ENCODE measurements at regions not wholly inside any gene's neighbourhood (a gene's known extent, or its start where the extent isn't known, plus 50 kb on each side); places are given as distances from the start of the nearest gene placed in this dataset.

GRCh38 chr12:107411792-107412535, 273.6 kb upstream of the PWP1 start:
- DNase-seq = no peak

- DNase-seq = no peak
Observed at GRCh38 chr12:107415071-107415470, 270.5 kb upstream of the PWP1 start.

GRCh38 chr12:107415834-107416233, 269.8 kb upstream of the PWP1 start:
- DNase-seq = no peak

- no peak for DNase-seq
Observed at GRCh38 chr12:107417004-107417403, 268.6 kb upstream of the PWP1 start.

GRCh38 chr12:107418981-107419380, 266.6 kb upstream of the PWP1 start:
- DNase-seq = no peak

GRCh38 chr12:107423531-107423930, 262.1 kb upstream of the PWP1 start:
- DNase-seq = no peak

GRCh38 chr12:107429006-107429705, 256.4 kb upstream of the PWP1 start:
- no peak for DNase-seq

- no peak for DNase-seq
Observed at GRCh38 chr12:107431942-107432341, 253.7 kb upstream of the PWP1 start.

- DNase-seq = no peak
Observed at GRCh38 chr12:107435072-107435471, 250.5 kb upstream of the PWP1 start.

GRCh38 chr12:107435520-107435919, 250.1 kb upstream of the PWP1 start:
- no peak for DNase-seq

GRCh38 chr12:107436376-107436775, 249.2 kb upstream of the PWP1 start:
- DNase-seq = no peak

GRCh38 chr12:107436836-107437235, 248.8 kb upstream of the PWP1 start:
- DNase-seq = no peak

- no peak for DNase-seq
Observed at GRCh38 chr12:107437954-107438353, 247.6 kb upstream of the PWP1 start.

GRCh38 chr12:107439026-107439738, 246.4 kb upstream of the PWP1 start:
- no peak for DNase-seq

- no peak for DNase-seq
Observed at GRCh38 chr12:107440606-107441005, 245.0 kb upstream of the PWP1 start.

GRCh38 chr12:107441665-107442300, 243.8 kb upstream of the PWP1 start:
- no peak for DNase-seq

GRCh38 chr12:107442326-107442987, 243.1 kb upstream of the PWP1 start:
- DNase-seq = no peak

- no peak for DNase-seq
Observed at GRCh38 chr12:107443320-107444090, 242.1 kb upstream of the PWP1 start.

- no peak for DNase-seq
Observed at GRCh38 chr12:107444771-107445170, 240.8 kb upstream of the PWP1 start.

GRCh38 chr12:107446476-107446875, 239.1 kb upstream of the PWP1 start:
- no peak for DNase-seq

GRCh38 chr12:107447336-107447735, 238.3 kb upstream of the PWP1 start:
- DNase-seq = no peak

GRCh38 chr12:107448198-107448597, 237.4 kb upstream of the PWP1 start:
- no peak for DNase-seq

All from activated CD4-positive, alpha-beta T cell treated with anti-CD3 and anti-CD28 coated beads for 1 hour (primary cell).